ENCODE measurements at regions not wholly inside any gene's neighbourhood (a gene's known extent, or its start where the extent isn't known, plus 50 kb on each side); places are given as distances from the start of the nearest gene placed in this dataset.

DNA sequence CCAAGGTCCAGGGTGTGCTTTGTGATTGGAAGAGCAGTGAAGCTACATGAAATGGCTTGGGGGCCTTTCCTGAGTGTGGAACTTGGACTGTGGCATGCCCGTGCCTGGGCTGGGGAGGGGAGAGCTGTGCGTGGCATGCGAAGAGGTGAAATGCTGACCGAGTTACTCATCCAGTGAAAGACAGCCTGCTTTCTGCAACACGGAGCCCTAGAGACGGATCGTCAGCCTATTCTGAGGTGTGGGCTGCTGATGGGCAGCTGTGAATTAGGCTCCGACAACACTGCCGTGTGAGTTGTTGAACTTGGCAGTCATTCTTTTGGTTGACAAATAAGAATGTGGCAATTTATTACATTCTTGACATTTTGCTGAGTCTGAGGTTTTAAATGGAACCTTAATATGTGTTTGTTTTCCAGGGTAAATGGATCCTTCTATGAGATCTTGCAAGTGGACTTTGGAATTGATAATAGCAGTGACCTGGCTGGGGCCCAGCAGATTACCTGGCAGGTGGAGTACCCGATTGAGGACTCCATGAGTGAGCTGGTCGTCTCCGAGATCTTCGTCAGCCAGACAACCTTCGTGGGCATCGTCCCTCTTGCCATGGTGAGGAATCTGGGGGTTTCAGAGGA is 453.9 kb downstream of the AACS start:
- TF ChIP-seq, protein P1, sequence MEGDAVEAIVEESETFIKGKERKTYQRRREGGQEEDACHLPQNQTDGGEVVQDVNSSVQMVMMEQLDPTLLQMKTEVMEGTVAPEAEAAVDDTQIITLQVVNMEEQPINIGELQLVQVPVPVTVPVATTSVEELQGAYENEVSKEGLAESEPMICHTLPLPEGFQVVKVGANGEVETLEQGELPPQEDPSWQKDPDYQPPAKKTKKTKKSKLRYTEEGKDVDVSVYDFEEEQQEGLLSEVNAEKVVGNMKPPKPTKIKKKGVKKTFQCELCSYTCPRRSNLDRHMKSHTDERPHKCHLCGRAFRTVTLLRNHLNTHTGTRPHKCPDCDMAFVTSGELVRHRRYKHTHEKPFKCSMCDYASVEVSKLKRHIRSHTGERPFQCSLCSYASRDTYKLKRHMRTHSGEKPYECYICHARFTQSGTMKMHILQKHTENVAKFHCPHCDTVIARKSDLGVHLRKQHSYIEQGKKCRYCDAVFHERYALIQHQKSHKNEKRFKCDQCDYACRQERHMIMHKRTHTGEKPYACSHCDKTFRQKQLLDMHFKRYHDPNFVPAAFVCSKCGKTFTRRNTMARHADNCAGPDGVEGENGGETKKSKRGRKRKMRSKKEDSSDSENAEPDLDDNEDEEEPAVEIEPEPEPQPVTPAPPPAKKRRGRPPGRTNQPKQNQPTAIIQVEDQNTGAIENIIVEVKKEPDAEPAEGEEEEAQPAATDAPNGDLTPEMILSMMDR (conservative IDR thresholded peaks at IDR 0.05 in 1 of 2, IDR thresholded peaks at IDR 0.05 in 1 of 2; ENCODE audit: extremely low read depth in 1 of 2, insufficient read depth in 1 of 2, low read depth in 1 of 2, low read length in 2 of 2) = no peak
- TF ChIP-seq EZH2 (IDR thresholded peaks at IDR 0.05; ENCODE audit: borderline replicate concordance, low read length) = no peak

Measured in mammary epithelial cell (primary cell).